ENCODE measurements at regions not wholly inside any gene's neighbourhood (a gene's known extent, or its start where the extent isn't known, plus 50 kb on each side); places are given as distances from the start of the nearest gene placed in this dataset.

DNA sequence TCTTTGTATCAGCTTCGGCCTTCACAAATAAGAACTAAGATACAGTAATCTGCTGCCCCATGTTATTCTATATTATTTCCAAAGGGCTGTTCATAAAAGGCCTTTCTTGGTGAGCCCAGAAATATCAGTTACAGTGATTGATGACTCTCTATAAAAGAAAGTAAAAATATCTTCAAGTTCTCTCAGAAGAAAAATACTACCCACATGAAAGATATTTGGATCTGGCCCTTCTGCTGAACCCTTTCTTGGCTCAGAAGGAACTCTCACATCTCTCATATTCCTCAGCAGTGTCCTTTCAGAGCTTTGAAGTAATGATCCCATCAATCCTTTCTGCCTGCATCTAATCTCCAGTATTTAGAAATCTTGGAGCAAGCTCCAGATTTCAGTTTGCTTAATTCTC lies 76.3 kb upstream of the SLITRK1 start:
- no peak for DNase-seq
- Mint-ChIP-seq H3K36me3 (ENCODE audit: insufficient read depth, unreplicated experiment) (no peaks in the 10 kb centered on the region), H3K4me3 (ENCODE audit: unreplicated experiment) (no peak overlapping the region), H3K27me3 (ENCODE audit: insufficient read depth, unreplicated experiment) (no peaks in the 10 kb centered on the region), H3K4me1 (ENCODE audit: low read depth, unreplicated experiment) (no peaks in the 10 kb centered on the region), H3K9me3 (ENCODE audit: unreplicated experiment) (no peaks in the 10 kb centered on the region), H3K27ac (ENCODE audit: unreplicated experiment) (no peak overlapping the region)
- ChIA-PET POLR2A (no interaction called here), CTCF (no interaction called here)
- Histone ChIP-seq H3K27me3 (replicated peaks; ENCODE audit: control insufficient read depth, insufficient read depth, low read length) (no peaks in the 10 kb centered on the region), H3K4me3 (ENCODE audit: low read depth, low read length) (no peak overlapping the region), H3K9me3 (no peaks in the 10 kb centered on the region), H3K36me3 (ENCODE audit: control insufficient read depth, insufficient read depth, low read length) (no peaks in the 10 kb centered on the region), H3K4me1 (no peaks in the 10 kb centered on the region)
- no TSS peak for BruUV-seq (replicated peaks)
- intact Hi-C loops (cut with micrococcal nuclease; ENCODE audit: unreplicated experiment) = no loop called here
- TF ChIP-seq, protein P1, sequence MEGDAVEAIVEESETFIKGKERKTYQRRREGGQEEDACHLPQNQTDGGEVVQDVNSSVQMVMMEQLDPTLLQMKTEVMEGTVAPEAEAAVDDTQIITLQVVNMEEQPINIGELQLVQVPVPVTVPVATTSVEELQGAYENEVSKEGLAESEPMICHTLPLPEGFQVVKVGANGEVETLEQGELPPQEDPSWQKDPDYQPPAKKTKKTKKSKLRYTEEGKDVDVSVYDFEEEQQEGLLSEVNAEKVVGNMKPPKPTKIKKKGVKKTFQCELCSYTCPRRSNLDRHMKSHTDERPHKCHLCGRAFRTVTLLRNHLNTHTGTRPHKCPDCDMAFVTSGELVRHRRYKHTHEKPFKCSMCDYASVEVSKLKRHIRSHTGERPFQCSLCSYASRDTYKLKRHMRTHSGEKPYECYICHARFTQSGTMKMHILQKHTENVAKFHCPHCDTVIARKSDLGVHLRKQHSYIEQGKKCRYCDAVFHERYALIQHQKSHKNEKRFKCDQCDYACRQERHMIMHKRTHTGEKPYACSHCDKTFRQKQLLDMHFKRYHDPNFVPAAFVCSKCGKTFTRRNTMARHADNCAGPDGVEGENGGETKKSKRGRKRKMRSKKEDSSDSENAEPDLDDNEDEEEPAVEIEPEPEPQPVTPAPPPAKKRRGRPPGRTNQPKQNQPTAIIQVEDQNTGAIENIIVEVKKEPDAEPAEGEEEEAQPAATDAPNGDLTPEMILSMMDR (IDR thresholded peaks at IDR 0.05; ENCODE audit: insufficient read depth in 1 of 2, low read depth in 1 of 2, low read length in 1 of 2, severe bottlenecking in 1 of 2, unreplicated experiment in 1 of 2) = no peak

DNA sequence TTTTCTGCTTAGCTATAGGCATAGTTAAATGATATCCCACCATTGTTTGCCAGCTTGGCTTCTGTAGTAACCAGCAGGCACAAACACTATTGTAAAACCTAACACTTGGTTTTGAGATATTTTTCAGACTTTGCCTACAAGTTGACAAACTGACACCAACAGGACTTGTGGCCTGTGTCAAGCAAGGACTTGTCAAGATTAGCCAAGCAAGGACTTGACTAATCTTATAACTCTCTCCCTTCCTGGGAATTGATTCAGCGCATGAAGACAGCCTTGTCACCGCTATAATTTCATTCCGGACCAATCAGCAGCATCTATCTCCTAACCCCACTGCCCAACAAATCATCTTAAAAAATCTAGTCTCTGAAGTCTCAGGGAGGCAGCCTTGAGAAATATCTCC lies 72.7 kb upstream of the SLITRK1 start:
- no peak overlapping the region for H3K27ac Mint-ChIP-seq (ENCODE audit: unreplicated experiment)
- Histone ChIP-seq H3K4me3 (ENCODE audit: low read depth, low read length) (no peak overlapping the region), H3K9me3 (no peaks in the 10 kb centered on the region), H3K4me1 (no peaks in the 10 kb centered on the region), H3K27me3 (replicated peaks; ENCODE audit: control insufficient read depth, insufficient read depth, low read length) (no peaks in the 10 kb centered on the region), H3K36me3 (ENCODE audit: control insufficient read depth, insufficient read depth, low read length) (no peaks in the 10 kb centered on the region)
- no peaks in the 10 kb centered on the region for H3K9me3 Mint-ChIP-seq (ENCODE audit: unreplicated experiment)
- no peaks in the 10 kb centered on the region for H3K4me1 Mint-ChIP-seq (ENCODE audit: low read depth, unreplicated experiment)
- ChIA-PET CTCF (no interaction called here), POLR2A (no interaction called here)
- H3K4me3 Mint-ChIP-seq (ENCODE audit: unreplicated experiment) = no peak overlapping the region
- no peak for DNase-seq
- no peaks in the 10 kb centered on the region for H3K36me3 Mint-ChIP-seq (ENCODE audit: insufficient read depth, unreplicated experiment)
- intact Hi-C loops (cut with micrococcal nuclease; ENCODE audit: unreplicated experiment) = no loop called here
- no TSS peak for BruUV-seq (replicated peaks)
- TF ChIP-seq, protein P1 (IDR thresholded peaks at IDR 0.05; ENCODE audit: insufficient read depth in 1 of 2, low read depth in 1 of 2, low read length in 1 of 2, severe bottlenecking in 1 of 2, unreplicated experiment in 1 of 2) = no peak
- H3K27me3 Mint-ChIP-seq (ENCODE audit: insufficient read depth, unreplicated experiment) = no peaks in the 10 kb centered on the region

DNA sequence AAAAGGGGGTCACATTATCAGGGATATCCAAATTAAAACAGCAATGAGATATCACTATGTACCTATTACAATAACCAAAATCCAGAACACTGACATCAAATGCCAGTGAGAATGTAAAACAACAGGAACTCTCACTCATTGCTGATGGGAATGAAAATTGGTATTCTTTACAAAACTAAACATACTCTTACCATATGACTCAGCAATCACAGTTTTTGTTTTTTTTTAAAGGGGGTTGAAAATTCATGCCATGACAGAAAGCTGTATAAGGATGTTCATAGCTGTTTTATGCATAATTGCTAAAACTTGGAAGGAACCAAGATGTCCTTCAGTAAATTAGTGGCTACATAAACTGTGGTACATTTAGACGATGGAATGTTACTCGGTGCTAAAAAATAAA lies 71.6 kb upstream of the SLITRK1 start:
- CTCF ChIA-PET = no interaction called here

More for the DNA sequence above, 71.6 kb upstream of the SLITRK1 start:
- H3K27me3 Mint-ChIP-seq (ENCODE audit: insufficient read depth, unreplicated experiment) = no peaks in the 10 kb centered on the region
- no peak overlapping the region for H3K4me3 ChIP-seq (ENCODE audit: low read depth, low read length)
- H3K9me3 ChIP-seq = no peaks in the 10 kb centered on the region
- H3K4me1 ChIP-seq = no peaks in the 10 kb centered on the region
- H3K36me3 Mint-ChIP-seq (ENCODE audit: insufficient read depth, unreplicated experiment) = no peaks in the 10 kb centered on the region
- H3K9me3 Mint-ChIP-seq (ENCODE audit: unreplicated experiment) = no peaks in the 10 kb centered on the region
- POLR2A ChIA-PET = no interaction called here
- no peaks in the 10 kb centered on the region for H3K4me1 Mint-ChIP-seq (ENCODE audit: low read depth, unreplicated experiment)
- no peaks in the 10 kb centered on the region for H3K36me3 ChIP-seq (ENCODE audit: control insufficient read depth, insufficient read depth, low read length)
- TF ChIP-seq, protein P1 (IDR thresholded peaks at IDR 0.05; ENCODE audit: insufficient read depth in 1 of 2, low read depth in 1 of 2, low read length in 1 of 2, severe bottlenecking in 1 of 2, unreplicated experiment in 1 of 2) = no peak
- no peaks in the 10 kb centered on the region for H3K27me3 ChIP-seq (replicated peaks; ENCODE audit: control insufficient read depth, insufficient read depth, low read length)
- H3K4me3 Mint-ChIP-seq (ENCODE audit: unreplicated experiment) = no peak overlapping the region
- no peak overlapping the region for H3K27ac Mint-ChIP-seq (ENCODE audit: unreplicated experiment)
- intact Hi-C loops (cut with micrococcal nuclease; ENCODE audit: unreplicated experiment) = no loop called here
- BruUV-seq (replicated peaks) = no TSS peak
- no peak for DNase-seq

All from Caco-2 (cell line).